Epithelial cell of esophagus (primary cell): ENCODE measurements at regions not wholly inside any gene's neighbourhood (a gene's known extent, or its start where the extent isn't known, plus 50 kb on each side); places are given as distances from the start of the nearest gene placed in this dataset.
A peak's percentile ranks its signal among the peaks of the same experiment; 100 is the strongest.

Source experiments
- DNase-seq: peaks from one replicate; pipeline ENCODE4 v3.0.0; 2010; ENCODE audit warnings: low read depth
- H3K4me3 ChIP-seq: 2 replicates; pipeline ENCODE4 v1.5.1; 2011; ENCODE audit warnings: mild to moderate bottlenecking, low read length, control low read depth
- TF ChIP-seq, protein P1 (sequence below): IDR thresholded peaks from 2 replicates; pipeline ENCODE4 v1.5.1; 2011; ENCODE audit warnings: low read depth, mild to moderate bottlenecking, low read length, control low read depth, inconsistent platforms; ENCODE audit not compliant: insufficient read depth; ENCODE audit errors: missing control alignments

- no peak for DNase-seq
- TF ChIP-seq, protein P1, sequence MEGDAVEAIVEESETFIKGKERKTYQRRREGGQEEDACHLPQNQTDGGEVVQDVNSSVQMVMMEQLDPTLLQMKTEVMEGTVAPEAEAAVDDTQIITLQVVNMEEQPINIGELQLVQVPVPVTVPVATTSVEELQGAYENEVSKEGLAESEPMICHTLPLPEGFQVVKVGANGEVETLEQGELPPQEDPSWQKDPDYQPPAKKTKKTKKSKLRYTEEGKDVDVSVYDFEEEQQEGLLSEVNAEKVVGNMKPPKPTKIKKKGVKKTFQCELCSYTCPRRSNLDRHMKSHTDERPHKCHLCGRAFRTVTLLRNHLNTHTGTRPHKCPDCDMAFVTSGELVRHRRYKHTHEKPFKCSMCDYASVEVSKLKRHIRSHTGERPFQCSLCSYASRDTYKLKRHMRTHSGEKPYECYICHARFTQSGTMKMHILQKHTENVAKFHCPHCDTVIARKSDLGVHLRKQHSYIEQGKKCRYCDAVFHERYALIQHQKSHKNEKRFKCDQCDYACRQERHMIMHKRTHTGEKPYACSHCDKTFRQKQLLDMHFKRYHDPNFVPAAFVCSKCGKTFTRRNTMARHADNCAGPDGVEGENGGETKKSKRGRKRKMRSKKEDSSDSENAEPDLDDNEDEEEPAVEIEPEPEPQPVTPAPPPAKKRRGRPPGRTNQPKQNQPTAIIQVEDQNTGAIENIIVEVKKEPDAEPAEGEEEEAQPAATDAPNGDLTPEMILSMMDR = no peak
- H3K4me3 ChIP-seq = no peak overlapping the region
These were observed 304.9 kb upstream of the TCF21 start for GRCh38 chr6:133583907-133584427.

DNA sequence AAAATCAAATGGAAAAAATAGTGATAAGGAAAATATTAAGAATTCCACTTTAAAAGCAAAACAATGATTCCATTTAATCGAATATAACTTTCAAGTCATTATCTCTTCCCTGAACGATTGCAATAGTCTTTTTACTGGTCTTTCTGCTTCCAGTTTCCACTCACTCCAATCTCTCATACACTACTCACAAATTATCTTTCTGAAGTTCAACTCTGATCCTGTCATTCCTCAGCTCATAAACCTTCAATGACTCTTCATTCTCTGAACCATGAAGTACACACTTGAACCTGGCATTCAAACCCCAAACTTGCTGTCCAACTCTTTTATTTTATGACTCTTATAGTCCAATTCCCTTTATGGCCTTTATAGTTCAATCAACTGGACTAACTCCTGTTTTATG, 304.1 kb upstream of the TCF21 start:
- H3K4me3 ChIP-seq = no peak overlapping the region
- TF ChIP-seq, protein P1 = no peak
- DNase-seq = no peak

- DNase-seq = no peak
- TF ChIP-seq, protein P1 = no peak
- H3K4me3 ChIP-seq = no peak overlapping the region
These were observed 302.9 kb upstream of the TCF21 start for GRCh38 chr6:133585978-133586377.

- no peak for DNase-seq
These were observed 301.3 kb upstream of the TCF21 start for GRCh38 chr6:133587546-133588160.

GRCh38 chr6:133590196-133590595, 298.7 kb upstream of the TCF21 start:
- H3K4me3 ChIP-seq = no peak overlapping the region
- DNase-seq = no peak
- TF ChIP-seq, protein P1 = no peak

More at GRCh38 chr6:133587546-133588160, 301.3 kb upstream of the TCF21 start:
- TF ChIP-seq, protein P1 = no peak
- H3K4me3 ChIP-seq = no peak overlapping the region

DNA sequence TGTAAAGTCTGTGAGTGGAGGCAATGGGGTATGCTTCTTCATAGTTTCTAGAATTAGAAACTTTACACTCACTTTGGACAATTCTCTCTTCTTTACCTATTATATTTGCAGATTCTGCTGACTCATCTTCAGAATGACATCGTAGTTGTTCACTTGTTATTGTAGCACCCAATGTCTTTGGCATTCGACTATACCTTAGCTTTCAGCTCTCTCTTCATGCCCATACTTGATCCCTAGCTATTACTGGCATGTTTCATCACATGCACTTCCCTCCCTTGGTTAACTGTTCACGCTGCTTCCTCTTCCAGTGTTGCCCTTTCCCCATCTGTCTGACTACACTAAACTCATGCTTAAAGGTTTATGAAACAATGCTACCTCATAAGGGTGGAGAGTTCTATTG, 298.1 kb upstream of the TCF21 start:
- TF ChIP-seq, protein P1 = no peak
- DNase-seq = peak; percentile 98
- no peak overlapping the region for H3K4me3 ChIP-seq

GRCh38 chr6:133591275-133591674, 297.6 kb upstream of the TCF21 start:
- TF ChIP-seq, protein P1 = no peak
- no peak overlapping the region for H3K4me3 ChIP-seq
- peak; percentile 60 for DNase-seq
